Keratinocyte (primary cell): ENCODE measurements at regions not wholly inside any gene's neighbourhood (a gene's known extent, or its start where the extent isn't known, plus 50 kb on each side); places are given as distances from the start of the nearest gene placed in this dataset.

Experiments used
- DNase-seq: peaks from one replicate; pipeline ENCODE4 v3.0.0-alpha.2; 2011; ENCODE audit warnings: low read depth, missing footprints, low spot score
- FAIRE-seq: peaks from 2 replicates; lab custom pipeline; 2011; peaks lifted over from hg19 to GRCh38; lab: Jason Lieb, UNC
- H2AFZ ChIP-seq: 2 replicates; pipeline ENCODE4 v1.6.0; 2012; ENCODE audit warnings: low read length, control low read depth, inconsistent platforms; ENCODE audit not compliant: control insufficient read depth
- H3K27ac ChIP-seq: 2 replicates; pipeline ENCODE4 v1.5.1; 2011; ENCODE audit warnings: low read length; ENCODE audit not compliant: control insufficient read depth, insufficient read depth
- H3K27me3 ChIP-seq: 3 replicates; pipeline ENCODE4 v1.6.0; 2011; ENCODE audit warnings: low read length; ENCODE audit not compliant: control insufficient read depth, insufficient read depth; ENCODE audit errors: extremely low read depth
- H3K36me3 ChIP-seq, 2 experiments: 2 replicates in 1 of 2; 3 replicates in 1 of 2; pipeline ENCODE4 v1.5.1; 2011; ENCODE audit warnings: low read length in 2 of 2, mild to moderate bottlenecking in 1 of 2; ENCODE audit not compliant: control insufficient read depth in 2 of 2, insufficient read depth in 2 of 2; ENCODE audit errors: extremely low read depth in 1 of 2
- H3K4me1 ChIP-seq: 3 replicates; pipeline ENCODE4 v1.5.1; 2011; ENCODE audit warnings: low read length; ENCODE audit not compliant: control insufficient read depth, insufficient read depth; ENCODE audit errors: extremely low read depth
- H3K4me2 ChIP-seq: 3 replicates; pipeline ENCODE4 v1.6.0; 2011; ENCODE audit warnings: low read depth, low read length; ENCODE audit not compliant: control insufficient read depth, insufficient read depth; ENCODE audit errors: extremely low read depth
- H3K4me3 ChIP-seq, 3 experiments: fragments of 200-600 bp in 1 of 3; sonication (generic) in 1 of 3; 2 replicates in 2 of 3; 3 replicates in 1 of 3; pipeline ENCODE4 v1.5.1; 2011 to 2016; ENCODE audit warnings: low read length in 3 of 3, mild to moderate bottlenecking in 3 of 3, control low read depth in 2 of 3, inconsistent platforms in 1 of 3, low read depth in 1 of 3, mixed read lengths in 1 of 3, mixed run types in 1 of 3, moderate library complexity in 1 of 3; ENCODE audit not compliant: control insufficient read depth in 2 of 3, insufficient read depth in 2 of 3; ENCODE audit errors: extremely low read depth in 1 of 3
- H3K79me2 ChIP-seq: 2 replicates; pipeline ENCODE4 v1.6.0; 2012; ENCODE audit warnings: low read length; ENCODE audit not compliant: control insufficient read depth, insufficient read depth
- H3K9ac ChIP-seq: 3 replicates; pipeline ENCODE4 v1.6.0; 2011; ENCODE audit warnings: low read length; ENCODE audit not compliant: control insufficient read depth, insufficient read depth; ENCODE audit errors: extremely low read depth
- H3K9me1 ChIP-seq: 3 replicates; pipeline ENCODE4 v1.6.0; 2011; ENCODE audit warnings: low read length; ENCODE audit not compliant: control insufficient read depth, insufficient read depth; ENCODE audit errors: extremely low read depth
- H3K9me3 ChIP-seq: 2 replicates; pipeline ENCODE4 v1.5.1; 2012; ENCODE audit warnings: low read depth, low read length; ENCODE audit not compliant: control insufficient read depth
- H4K20me1 ChIP-seq: 3 replicates; pipeline ENCODE4 v1.6.0; 2011; ENCODE audit warnings: low read length; ENCODE audit not compliant: control insufficient read depth, insufficient read depth; ENCODE audit errors: extremely low read depth
- CTCF ChIP-seq, 3 experiments: IDR thresholded peaks in 1 of 3; conservative IDR thresholded peaks in 1 of 3; optimal IDR thresholded peaks in 1 of 3; 2 replicates in 2 of 3; 3 replicates in 1 of 3; pipeline versions ENCODE3 to v1.5.1; 2011; ENCODE audit warnings: low read length in 3 of 3, mild to moderate bottlenecking in 3 of 3, moderate library complexity in 2 of 3, control low read depth in 1 of 3, inconsistent platforms in 1 of 3; ENCODE audit not compliant: insufficient read depth in 2 of 3; ENCODE audit errors: extremely low read depth in 1 of 3
- EZH2 ChIP-seq: IDR thresholded peaks from one replicate; pipeline ENCODE4 v1.6.1; 2012; ENCODE audit warnings: inconsistent platforms, mild to moderate bottlenecking, low read length, moderate library complexity
- dilution Hi-C: fragments of 300-500 bp; cut with MboI; formaldehyde crosslinking; loops from one replicate; pipeline ENCODE4 v1.7.0; 2020; ENCODE audit warnings: low sequenced_read_pairs; ENCODE audit not compliant: extremely low pct_ligation_motif_present

DNA sequence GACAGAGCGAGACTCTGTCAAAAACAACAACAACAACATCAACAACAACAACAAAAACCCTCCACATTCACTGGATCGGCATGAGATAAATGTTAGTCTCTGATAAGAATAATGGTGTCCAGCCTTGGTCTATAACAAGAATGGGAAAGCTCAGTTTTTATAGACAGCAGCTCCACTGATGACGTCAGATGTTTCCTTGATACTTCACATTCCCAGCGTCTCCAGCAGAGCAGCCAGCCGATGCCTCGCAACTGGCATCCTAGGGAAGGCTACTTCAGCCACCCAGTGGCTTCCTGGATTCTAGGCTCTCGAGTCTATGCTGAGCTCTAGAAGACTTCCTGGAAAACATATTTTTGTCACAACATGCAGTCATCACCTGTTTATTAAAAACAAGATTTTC is 271.4 kb upstream of the SMIM21 start:
- FAIRE-seq (no peak), DNase-seq (no peak)
- Histone ChIP-seq H3K4me3 (no peak overlapping the region), H3K79me2 (no peaks in the 10 kb centered on the region), H3K27ac (no peak overlapping the region), H3K36me3 (no peaks in the 10 kb centered on the region), H3K4me1 (no peaks in the 10 kb centered on the region), H3K9me1 (no peaks in the 10 kb centered on the region), H3K9me3 (peaks cover 2% of the 10 kb centered on the region), H2AFZ (no peak overlapping the region), H3K9ac (no peak overlapping the region), H3K27me3 (no peaks in the 10 kb centered on the region), H3K4me2 (no peak overlapping the region), H4K20me1 (no peaks in the 10 kb centered on the region)
- TF ChIP-seq EZH2, result no peak
- no peak for TF ChIP-seq CTCF (optimal IDR thresholded peaks at IDR 0.05 in 1 of 3, IDR thresholded peaks at IDR 0.05 in 1 of 3, conservative IDR thresholded peaks at IDR 0.05 in 1 of 3; ENCODE audit: extremely low read depth in 1 of 3, insufficient read depth in 2 of 3, low read length in 3 of 3)
- dilution Hi-C loops, result no loop called here

- H3K4me3 ChIP-seq, result no peak overlapping the region
- no peaks in the 10 kb centered on the region for H3K9me1 ChIP-seq
- H3K36me3 ChIP-seq, result no peaks in the 10 kb centered on the region
- H3K9ac ChIP-seq, result no peak overlapping the region
- dilution Hi-C loops, result no loop called here
- no peaks in the 10 kb centered on the region for H3K79me2 ChIP-seq
- no peak overlapping the region for H2AFZ ChIP-seq
- H3K27ac ChIP-seq, result no peak overlapping the region
- DNase-seq (no peak), FAIRE-seq (no peak)
- H3K27me3 ChIP-seq, result no peaks in the 10 kb centered on the region
- no peaks in the 10 kb centered on the region for H4K20me1 ChIP-seq
- no peak overlapping the region for H3K4me2 ChIP-seq
- no peaks in the 10 kb centered on the region for H3K4me1 ChIP-seq
- TF ChIP-seq CTCF (optimal IDR thresholded peaks at IDR 0.05 in 1 of 3, IDR thresholded peaks at IDR 0.05 in 1 of 3, conservative IDR thresholded peaks at IDR 0.05 in 1 of 3; ENCODE audit: extremely low read depth in 1 of 3, insufficient read depth in 2 of 3, low read length in 3 of 3) (no peak), EZH2 (no peak)
- peaks cover 2% of the 10 kb centered on the region for H3K9me3 ChIP-seq
Observed at GRCh38 chr18:75697493-75697892, 270.0 kb upstream of the SMIM21 start.
